NCI-H345 treated with DMSO at 0.1 percent for 48 hours (cell line): ENCODE measurements at regions not wholly inside any gene's neighbourhood (a gene's known extent, or its start where the extent isn't known, plus 50 kb on each side); places are given as distances from the start of the nearest gene placed in this dataset.
A peak's percentile ranks its signal among the peaks of the same experiment; 100 is the strongest.
"Not testable (repeated sequence)": the region's sequence is repeated elsewhere in the genome, so short reads cannot be mapped to it uniquely, and the experiment has no call there.

ENCODE experiments used
- DNase-seq: peaks from one replicate; lab custom pipeline; 2025; ENCODE audit not compliant: unreplicated experiment; lab: John Stamatoyannopoulos, UW

DNA sequence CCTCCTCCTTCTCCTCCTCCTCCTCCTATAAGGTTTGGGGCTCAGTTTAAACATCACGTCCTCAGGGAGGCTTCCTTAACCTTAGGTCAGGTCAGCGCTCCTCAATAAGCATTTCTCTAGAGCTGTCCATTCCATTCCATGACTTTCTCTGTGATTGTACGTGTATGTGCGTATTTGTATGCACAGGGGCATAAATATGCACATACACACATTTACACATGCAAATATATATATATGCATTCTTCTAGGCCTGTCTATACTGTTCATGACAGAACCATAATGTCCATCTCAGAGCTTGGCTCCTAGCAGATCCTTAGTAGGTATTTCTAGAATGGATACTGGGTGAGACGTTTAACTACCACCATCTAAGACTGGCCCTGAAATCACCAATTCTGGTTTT is 258.6 kb downstream of the STIM2 start:
- DNase-seq = no peak

DNA sequence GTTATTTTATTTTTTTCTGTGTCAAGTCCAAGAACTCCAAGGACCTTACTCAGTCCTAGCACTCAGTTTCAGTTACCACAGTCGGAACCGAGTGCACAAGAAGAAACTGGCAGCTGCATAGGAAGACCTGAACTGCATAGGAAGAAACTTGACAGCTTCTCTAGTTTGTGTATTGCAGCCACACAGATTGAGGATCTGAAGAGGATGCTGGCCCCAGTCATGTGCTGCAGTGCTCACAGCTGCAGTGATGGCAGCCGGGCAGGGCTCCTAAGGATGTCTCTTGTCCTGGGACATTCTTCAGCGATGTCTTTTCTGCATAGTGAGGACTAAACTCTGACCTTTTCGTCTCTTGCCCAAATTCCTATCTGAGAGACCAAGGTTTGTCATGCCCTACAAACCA is 261.2 kb downstream of the STIM2 start:
- no peak for DNase-seq

DNA sequence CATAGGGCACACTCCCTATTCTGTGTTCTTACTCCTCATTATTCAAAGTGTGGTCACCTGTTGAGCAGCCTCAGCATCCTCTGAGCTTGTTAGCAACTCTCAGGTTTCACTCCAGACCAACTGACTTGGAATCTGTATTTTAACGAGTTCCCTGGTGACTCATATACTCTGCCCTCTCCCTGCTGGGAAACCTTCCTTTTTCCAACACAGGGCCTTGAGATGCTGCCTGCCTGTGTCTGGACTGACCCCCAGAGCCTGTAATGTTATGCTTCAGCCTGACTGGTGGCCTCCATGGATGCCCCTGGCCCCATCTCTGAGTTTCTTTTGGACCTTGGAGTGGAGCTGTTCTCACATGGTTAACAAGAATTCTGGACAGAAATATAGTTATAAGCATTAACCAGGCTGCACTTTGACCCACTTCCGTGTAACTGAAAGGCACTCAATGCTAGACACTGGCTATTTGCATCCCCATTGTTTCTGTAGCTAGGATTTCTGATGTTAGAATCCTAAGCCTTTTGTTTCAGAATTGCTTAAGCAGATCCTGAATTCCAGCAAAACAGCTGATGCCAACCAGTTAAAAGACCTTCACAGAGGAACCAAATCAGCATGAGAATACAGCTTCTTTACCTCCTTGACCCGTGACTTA is 262.6 kb downstream of the STIM2 start:
- no peak for DNase-seq

DNA sequence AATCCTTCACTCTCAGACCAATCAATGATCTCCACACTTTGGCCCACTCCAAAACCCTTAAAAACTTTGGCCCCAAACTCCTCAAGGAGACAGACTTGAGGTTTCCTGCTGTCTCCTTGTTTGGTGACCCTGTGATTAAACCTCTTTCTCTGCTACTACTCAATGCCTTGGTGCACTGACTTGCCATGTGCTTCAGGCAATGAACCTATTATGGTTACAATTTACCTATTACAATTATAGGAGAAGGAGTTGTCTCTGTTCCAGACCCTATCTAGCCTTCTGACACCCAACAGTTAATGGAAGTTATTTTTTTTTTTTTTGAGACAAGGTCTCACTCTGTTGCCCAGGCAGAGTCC is 263.1 kb downstream of the STIM2 start:
- no peak for DNase-seq

DNA sequence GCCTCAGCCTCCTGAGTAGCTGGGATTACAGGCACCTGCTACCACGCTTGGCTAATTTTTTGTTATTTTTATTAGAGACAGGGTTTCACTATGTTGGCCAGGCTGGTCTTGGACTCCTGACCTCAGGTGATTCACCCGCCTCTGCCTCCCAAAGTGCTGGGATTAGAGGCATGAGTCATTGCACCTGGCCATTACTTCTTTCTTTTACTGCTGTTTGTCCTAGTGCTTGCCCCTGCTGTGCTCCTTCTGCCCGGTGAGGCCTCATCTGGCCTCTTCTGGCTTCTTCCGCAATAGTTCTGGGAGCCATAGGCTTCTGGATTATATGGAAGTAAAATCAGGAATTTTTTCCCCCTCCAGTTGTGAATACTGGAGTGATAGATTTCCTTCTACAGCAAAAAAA is 266.3 kb downstream of the STIM2 start:
- not testable (repeated sequence) for DNase-seq

DNA sequence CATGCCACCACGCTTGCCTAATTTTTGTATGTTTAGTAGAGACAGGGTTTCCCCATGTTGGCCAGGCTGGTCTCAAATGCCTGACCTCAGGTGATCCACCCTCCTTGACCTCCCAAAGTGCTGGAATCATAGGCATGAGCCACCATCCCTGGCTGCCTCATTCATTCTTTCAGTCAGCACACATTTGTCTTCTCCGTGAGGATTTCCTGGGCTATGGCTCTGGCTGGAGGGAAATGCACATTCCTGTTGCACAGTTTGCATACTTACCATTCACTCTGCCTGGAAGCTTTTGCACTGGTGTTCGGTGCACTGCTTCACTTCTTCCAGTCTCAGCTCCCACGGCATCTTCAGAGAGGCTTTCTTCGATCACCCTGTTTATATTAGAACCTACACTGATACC is 267.8 kb downstream of the STIM2 start:
- no peak for DNase-seq

DNA sequence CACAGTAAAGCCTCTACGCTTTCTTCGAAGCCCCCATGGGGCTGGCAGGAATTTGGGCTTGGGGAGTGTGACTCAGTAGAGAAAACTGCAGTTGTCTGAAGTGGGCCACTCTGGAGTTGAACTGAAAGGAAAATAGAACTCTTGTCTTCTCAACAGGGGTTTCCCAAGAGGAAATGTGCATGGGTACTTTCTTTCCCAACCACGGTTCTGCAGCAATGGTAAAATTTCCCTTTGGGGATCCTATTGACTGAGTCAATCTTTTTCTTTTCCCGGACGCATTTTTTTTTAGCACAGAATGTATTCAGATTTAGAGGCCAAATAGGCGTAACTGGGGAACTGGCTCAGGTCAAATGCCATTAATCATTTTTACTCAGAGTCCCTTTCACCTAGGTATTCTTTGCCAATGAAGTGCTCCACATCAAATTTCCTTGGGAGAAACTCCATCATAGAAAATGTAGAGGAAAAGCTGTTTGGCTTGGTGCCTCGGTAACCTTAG is 269.3 kb downstream of the STIM2 start:
- no peak for DNase-seq

DNA sequence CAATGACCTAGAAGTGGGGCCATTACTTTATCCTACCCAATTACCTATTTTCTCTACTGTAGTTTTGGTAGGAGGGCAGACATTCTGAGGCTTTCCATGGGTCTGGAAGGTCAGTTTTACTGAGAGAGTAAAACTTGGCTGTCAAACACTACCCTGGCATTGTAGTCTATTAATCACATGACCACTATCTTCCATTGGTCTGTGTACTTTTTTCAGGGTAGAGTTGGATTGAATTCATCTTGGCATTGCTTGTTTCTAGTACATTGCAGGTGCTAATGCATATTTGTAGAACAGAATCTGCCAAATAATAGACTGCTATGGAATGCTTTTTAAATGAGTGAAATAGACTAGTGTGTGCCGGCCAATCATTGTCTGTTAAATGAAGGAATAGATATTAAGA is 271.9 kb downstream of the STIM2 start:
- DNase-seq = no peak

DNA sequence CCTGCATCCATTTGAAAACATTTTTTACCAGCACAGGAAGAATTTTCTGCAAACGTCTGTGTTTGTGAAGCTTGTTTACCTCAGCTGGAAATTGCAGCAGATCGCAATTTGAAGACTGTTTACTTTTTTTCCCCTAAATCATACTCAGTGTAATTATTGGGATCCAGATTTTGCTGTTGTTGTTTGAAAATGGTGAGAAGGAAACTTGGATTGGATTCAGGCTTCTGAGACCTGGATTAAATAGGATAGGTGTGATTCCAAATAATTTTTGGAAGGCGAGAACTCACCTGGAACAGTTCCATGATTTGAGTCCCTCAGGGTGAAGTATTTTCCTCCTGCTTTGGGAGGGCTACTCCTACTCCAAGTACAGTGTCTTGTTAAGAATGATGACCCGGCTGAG is 279.8 kb downstream of the STIM2 start:
- no peak for DNase-seq

DNA sequence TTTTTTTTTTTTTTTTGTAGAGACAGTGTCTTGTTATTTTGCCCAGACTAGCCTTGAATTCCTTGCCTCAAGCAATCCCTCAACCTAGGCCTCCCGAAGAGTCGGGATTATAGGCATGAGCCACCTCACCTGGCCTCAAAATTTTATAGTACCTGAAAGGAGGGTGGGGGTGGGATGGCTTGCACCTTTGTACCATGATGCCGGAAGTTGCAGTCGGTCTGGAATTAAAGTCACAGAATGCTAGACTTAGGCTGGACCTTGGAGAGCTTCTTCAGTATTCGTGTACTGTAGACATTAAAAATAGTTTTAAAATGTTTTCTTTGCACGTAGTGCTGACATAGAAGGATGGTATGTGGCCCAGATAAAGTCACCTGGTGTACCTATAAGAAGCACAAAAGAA is 280.9 kb downstream of the STIM2 start:
- DNase-seq = no peak

DNA sequence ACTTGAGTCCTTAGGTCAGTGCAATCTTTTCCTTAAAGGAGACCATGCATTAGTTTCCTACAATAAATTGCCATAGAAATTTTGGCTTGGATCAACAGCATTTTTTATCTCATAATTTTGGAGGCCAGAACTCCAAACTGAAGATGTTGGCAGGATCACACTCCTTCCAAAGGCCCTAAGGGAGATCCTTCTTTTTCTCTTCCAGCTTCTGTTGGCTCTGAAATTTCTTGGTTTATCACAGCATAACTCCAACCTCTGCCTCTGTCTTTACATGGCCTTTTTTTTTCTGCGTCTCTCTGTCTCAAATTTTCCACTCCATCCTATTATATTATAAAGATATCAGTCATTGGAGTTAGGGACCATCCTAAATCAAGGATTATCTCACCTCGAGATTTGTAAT is 282.2 kb downstream of the STIM2 start:
- DNase-seq = no peak

DNA sequence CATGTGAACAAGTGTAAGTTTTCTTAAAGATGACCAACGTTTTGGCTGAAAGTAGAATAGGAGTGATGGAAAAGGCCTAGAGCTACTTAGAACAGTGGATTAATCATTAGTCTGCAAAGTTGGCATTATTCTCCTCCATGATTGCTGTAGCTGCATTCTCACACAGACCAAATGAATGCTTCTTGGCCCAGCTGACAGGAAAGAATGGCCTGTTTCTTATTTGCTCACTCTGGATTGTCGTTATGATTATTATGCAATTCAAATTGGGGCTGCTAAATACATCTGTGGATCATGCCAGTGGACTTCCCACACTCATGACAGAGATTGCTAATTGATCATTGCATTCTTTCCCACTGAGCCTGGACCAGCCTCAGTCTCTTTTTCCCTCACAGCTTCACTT is 285.0 kb downstream of the STIM2 start:
- no peak for DNase-seq

DNA sequence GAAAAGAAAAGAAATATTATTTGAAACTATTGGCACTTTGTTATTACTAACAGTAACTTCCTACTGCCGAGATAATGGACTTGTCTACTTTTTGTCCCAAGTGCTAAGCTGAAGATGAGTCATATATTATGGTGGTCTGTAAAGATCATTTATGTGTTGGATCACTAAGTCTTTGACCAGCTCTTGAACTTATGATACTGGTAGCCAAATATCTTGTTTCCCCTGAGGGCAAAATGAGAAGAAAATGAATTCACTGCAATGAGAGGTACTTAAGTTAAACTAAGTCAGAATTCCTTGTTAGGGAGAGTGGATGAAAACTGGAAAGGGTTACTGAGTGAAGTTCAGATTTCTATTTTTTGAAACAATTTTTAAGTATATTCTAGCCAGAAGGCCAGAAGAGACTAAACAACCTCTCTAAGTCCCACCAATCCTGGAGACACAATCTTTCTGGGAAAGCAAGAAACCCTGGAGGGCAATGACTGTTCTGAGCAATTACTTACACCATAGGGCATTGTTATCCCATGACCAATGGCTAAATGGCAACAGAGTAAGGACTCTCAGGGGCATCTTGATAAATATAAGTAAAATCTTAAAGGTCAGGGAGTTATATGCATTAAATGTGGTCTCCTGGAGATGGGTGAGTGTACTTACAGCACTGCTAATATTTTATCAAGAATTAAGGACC is 287.7 kb downstream of the STIM2 start:
- no peak for DNase-seq

DNA sequence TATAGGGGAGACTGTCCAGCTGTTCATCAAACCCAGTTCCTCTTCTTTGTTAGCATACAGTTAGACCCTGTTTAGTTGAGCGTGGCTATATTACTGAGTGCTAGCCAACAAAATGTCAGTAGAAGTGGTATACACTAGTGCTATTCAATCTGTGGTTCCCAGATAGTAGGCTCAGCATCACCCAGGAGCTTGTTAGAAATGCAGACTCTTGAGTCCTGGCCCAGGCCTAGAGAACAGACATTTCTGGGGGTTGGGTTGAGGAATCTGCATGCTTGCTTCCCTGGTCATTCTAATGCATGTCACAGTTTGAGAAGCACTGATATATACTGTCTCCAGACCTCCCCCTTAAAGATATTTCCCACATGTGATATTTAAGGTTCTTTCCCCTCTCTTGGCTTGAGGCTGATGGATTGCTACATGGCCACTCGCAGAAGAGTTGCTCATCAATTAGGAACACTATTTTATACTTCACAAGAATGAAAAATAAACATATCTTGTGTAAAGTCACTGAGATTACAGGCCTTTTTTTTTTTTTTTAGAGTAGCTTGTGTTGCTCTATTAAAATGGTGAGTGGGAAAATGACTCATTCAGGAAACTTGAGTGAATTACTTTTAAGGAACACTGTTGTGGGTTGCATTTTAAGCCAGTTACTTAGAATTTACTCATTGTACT is 289.0 kb downstream of the STIM2 start:
- DNase-seq = no peak

DNA sequence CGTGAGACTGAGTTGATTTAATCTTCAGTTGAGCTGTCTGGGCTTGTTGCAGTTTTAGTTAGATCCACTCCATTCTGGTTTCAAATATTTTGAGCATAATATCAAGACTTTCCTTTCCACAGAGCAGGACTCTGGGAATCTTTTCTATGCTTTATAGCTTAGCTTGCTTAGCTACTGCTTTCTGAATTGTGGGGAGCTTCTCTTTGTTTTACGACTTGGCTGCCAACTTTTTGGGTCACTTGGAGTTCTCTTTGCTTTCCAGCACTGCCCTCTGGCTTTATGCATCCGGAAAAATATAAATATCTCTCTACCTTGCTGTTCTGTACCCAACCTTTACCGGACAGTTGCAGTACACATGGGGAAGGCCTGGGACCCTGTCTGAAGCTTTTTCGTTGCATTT is 292.1 kb downstream of the STIM2 start:
- DNase-seq = no peak

DNA sequence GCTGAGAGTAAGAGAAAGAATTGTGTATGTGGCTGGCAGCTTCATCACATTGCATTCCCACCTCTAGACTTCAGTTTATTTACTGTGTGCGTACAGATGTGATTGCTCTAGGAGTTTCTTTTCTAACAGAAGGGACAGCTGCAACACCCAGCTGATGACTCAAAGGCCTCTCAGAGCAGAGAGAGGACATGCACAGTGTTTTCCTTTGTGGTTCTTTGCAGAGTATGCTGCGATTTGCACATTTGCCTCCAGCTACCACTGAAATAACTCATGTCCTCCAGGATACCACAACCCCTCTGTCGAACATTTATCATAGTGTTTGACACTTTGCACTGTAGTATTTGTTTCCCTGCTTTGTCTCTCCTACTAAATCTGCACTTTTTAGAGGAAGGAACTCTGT is 294.1 kb downstream of the STIM2 start:
- no peak for DNase-seq

DNA sequence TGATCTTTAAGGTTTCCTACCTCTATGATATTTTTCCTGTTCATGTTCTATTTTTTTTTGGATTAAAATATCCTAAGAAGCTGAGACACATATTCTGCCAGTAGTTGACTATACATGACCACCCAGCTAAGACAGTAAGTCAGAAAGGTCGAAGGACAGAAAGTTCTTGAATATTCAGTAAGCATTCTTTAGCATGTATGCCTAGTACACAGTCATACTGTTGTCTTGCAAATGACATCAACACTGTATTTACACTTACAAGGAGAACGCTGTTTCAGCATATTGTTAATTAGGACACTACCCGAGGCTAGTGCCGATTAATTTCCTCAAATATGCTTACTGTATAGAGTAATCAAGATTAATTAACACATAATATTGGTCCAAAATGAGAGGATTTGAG is 300.6 kb downstream of the STIM2 start:
- no peak for DNase-seq

DNA sequence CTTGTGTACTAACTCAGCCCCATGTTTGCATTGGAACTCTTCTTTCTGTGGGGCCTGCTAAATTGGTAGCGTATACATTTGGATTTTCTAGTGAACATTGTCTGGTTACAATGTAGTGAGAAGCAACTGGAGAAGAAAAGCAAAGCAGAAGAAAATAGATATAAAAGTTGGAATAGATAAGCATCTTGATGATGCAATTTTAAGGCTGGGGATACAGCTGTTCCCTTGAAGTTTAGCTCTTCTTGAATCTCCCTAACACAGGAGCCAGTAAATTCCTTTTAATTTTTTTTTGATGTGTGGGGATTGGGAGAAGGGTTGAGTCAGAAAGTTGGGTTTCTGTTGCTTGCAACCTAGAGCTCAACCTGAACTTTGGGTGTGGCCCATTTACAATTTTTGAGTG is 308.1 kb downstream of the STIM2 start:
- no peak for DNase-seq

DNA sequence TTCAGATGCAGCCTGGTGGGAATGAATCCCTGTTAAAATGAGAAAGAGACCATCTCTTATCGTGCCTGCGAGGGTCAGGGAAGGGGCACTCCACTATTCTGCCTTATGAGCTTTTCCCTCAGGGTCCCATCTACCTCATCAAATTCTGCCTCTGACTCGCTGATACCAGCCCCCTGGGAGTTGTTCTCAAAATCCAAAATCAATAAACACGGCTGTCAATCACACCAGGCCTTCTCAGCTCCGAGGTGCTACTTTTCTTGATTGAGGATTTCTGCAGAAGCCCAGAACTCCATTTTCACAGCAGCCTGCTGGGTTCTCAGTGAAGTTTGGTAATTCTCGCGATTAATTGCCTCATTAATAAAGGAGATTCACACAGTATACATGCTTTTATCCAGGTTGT is 312.6 kb downstream of the STIM2 start:
- no peak for DNase-seq

DNA sequence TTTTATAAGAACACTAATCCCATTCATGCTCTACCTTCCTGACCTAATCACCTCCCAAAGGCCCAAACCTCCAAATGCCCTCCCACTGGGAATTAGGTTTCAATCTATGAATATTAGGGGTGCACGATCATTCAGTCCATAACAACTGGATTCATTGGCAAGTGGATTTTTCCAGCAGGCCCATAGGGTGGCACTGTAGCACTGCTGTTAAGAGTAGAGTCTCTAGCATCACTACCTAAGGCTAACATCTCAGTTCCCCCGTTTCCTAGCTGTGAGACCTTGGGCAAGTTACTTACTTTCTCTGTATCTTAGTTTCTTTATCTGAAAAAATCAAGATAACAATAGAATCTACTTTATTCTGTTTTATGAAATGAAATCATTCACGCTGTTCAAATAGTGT is 315.8 kb downstream of the STIM2 start:
- DNase-seq = peak; percentile 57

DNA sequence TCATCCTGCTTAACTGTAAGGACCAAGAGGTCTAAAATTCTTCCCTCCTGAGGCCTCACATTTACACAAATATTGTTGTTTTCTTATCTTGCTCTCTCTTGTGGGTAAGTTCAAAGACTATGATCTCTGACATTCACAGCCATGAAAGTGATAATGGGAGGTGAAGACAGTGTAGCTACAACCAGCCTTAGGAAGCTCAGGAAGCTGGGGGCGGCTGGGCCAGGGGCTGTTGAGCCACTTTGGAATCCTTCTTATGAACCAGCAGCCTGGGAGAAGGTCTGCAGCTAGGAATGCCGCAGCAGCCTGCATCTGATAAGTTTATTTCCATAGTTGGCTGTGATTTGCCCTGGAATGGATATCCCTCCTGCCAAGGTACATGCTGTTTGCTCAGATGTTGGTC is 316.2 kb downstream of the STIM2 start:
- no peak for DNase-seq

DNA sequence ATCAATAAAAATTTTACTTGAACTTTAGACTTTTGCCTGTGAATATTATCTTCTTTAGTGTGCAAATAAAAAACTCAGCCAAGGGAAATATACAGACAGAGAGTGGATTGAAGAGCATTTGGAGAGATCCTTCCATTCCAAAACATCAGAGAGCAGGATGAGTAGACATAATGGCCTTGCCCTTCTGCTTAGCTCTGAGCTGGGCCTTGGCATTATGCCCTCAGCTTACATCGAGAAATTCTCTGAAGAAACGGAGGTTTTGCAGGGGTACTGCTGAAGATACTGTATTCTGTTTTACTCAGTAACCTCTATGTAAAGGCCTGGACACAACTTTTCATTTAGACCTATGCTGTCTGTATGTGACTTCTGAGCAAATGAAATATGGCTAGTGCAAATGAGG is 317.4 kb downstream of the STIM2 start:
- no peak for DNase-seq

DNA sequence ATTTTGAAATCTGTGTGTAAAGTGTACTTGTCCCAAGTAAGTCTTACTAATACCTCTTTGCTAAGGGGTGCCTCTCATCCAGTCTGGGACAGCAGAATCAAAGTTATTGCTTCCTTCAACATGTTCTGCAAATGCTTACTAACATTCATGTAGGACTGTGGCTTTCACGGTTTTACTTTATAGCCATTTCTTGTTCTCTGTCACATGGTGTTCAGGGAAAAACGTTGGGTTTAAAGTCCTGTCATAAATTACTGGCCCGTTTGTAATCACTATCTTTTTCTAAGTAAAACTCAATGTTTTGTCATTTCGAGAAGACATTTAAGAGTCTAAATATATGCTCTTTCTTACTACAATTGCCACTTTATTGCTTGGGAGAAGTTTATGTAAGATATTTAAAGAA is 321.1 kb downstream of the STIM2 start:
- no peak for DNase-seq
